Caco-2 (cell line): ENCODE measurements at regions not wholly inside any gene's neighbourhood (a gene's known extent, or its start where the extent isn't known, plus 50 kb on each side); places are given as distances from the start of the nearest gene placed in this dataset.

Experiments
- BruUV-seq: library from RNA; stranded (reverse); fragments of 400-500 nt; replicated peaks from 2 replicates; lab custom pipeline; 2021; lab: Mats Ljungman, UMichigan
- CTCF ChIA-PET: fragments of 300-600 bp; sonication (Branson Sonifier 250); formaldehyde crosslinking; loops from one replicate; lab custom pipeline; 2022; ENCODE audit warnings: antibody characterized with exemption; lab: Charles Lee
- POLR2A ChIA-PET: fragments of 300-600 bp; sonication (Branson Sonifier 250); formaldehyde crosslinking; loops from one replicate; lab custom pipeline; 2022; ENCODE audit warnings: antibody characterized with exemption; lab: Charles Lee
- DNase-seq, 2 experiments: peaks; one replicate each; pipeline versions ENCODE4 v3.0.0 to v3.0.0-alpha.2; 2020 to 2022
- H3K27me3 ChIP-seq: replicated peaks from 2 replicates; pipeline ENCODE4 v1.6.0; 2011; ENCODE audit warnings: low read length; ENCODE audit not compliant: control insufficient read depth, insufficient read depth
- H3K36me3 ChIP-seq: 2 replicates; pipeline ENCODE4 v1.5.1; 2011; ENCODE audit warnings: low read length; ENCODE audit not compliant: control insufficient read depth, insufficient read depth
- H3K4me1 ChIP-seq: fragments of 250-450 bp; sonication (Bioruptor Pico); 2 replicates; pipeline ENCODE4 v1.5.1; 2020; ENCODE audit warnings: mild to moderate bottlenecking
- H3K4me3 ChIP-seq: 2 replicates; pipeline ENCODE4 v1.5.1; 2011; ENCODE audit warnings: low read depth, mild to moderate bottlenecking, control low read depth, low read length
- H3K9me3 ChIP-seq: fragments of 250-450 bp; sonication (Bioruptor Pico); 2 replicates; pipeline ENCODE4 v1.5.1; 2020; ENCODE audit warnings: mild to moderate bottlenecking, moderate library complexity
- H3K27ac Mint-ChIP-seq: one replicate; pipeline ENCODE4 v1.8.0; 2022; ENCODE audit warnings: mixed read lengths; ENCODE audit not compliant: unreplicated experiment
- H3K27me3 Mint-ChIP-seq: one replicate; pipeline ENCODE4 v1.8.0; 2022; ENCODE audit warnings: mixed read lengths; ENCODE audit not compliant: insufficient read depth, unreplicated experiment
- H3K36me3 Mint-ChIP-seq: one replicate; pipeline ENCODE4 v1.8.0; 2022; ENCODE audit warnings: mild to moderate bottlenecking, mixed read lengths; ENCODE audit not compliant: insufficient read depth, unreplicated experiment
- H3K4me1 Mint-ChIP-seq: one replicate; pipeline ENCODE4 v1.8.0; 2022; ENCODE audit warnings: low read depth, mixed read lengths; ENCODE audit not compliant: unreplicated experiment
- H3K4me3 Mint-ChIP-seq: one replicate; pipeline ENCODE4 v1.8.0; 2022; ENCODE audit warnings: mild to moderate bottlenecking, moderate library complexity, mixed read lengths; ENCODE audit not compliant: unreplicated experiment
- H3K9me3 Mint-ChIP-seq: one replicate; pipeline ENCODE4 v1.8.0; 2022; ENCODE audit warnings: mixed read lengths; ENCODE audit not compliant: unreplicated experiment
- intact Hi-C: fragments of 100-400 bp; cut with micrococcal nuclease; formaldehyde crosslinking; loops from one replicate; pipeline ENCODE4 v1.10.0; 2022; ENCODE audit not compliant: unreplicated experiment
- TF ChIP-seq, protein P1 (sequence below), 2 experiments: fragments of 200-600 bp in 1 of 2; IDR thresholded peaks; 1 replicate in 1 of 2; 2 replicates in 1 of 2; pipeline versions ENCODE4 v1.5.1 to v1.8.0; 2011 to 2022; ENCODE audit warnings: antibody characterized with exemption in 1 of 2, control low read depth in 1 of 2, inconsistent platforms in 1 of 2, low read depth in 1 of 2, low read length in 1 of 2, mild to moderate bottlenecking in 1 of 2, moderate library complexity in 1 of 2; ENCODE audit not compliant: insufficient read depth in 1 of 2, severe bottlenecking in 1 of 2, unreplicated experiment in 1 of 2

DNA sequence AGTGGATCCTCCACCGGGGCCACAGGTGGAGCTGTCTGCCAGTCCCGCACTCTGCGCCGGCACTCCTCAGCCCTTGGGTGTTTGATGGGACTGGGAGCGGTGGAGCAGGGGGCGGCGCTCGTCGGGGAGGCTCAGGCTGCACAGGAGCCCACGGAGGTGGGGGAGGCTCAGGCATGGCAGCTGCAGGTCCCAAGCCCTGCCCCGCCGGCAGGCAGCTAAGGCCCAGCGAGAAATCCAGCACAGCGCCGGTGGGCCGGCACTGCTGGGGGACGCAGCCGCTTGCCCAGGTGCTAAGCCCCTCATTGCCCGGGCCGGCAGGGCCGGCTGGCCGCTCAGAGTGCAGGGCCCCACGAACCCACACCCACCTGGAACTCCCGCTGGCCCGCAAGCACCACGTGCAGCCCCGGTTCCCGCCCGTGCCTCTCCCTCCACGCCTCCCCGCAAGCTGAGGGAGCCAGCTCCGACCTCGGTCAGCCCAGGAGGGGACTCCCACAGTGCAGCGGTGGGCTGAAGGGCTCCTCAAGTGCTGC, 286.4 kb downstream of the RBM26 start:
- Mint-ChIP-seq H3K4me1 (no peaks in the 10 kb centered on the region), H3K9me3 (no peaks in the 10 kb centered on the region), H3K27me3 (peaks cover 14% of the 10 kb centered on the region), H3K4me3 (no peak overlapping the region), H3K36me3 (no peaks in the 10 kb centered on the region), H3K27ac (no peak overlapping the region)
- BruUV-seq, result no TSS peak
- Histone ChIP-seq H3K4me1 (no peaks in the 10 kb centered on the region), H3K4me3 (no peak overlapping the region), H3K27me3 (no peaks in the 10 kb centered on the region), H3K36me3 (no peaks in the 10 kb centered on the region), H3K9me3 (no peaks in the 10 kb centered on the region)
- TF ChIP-seq, protein P1, sequence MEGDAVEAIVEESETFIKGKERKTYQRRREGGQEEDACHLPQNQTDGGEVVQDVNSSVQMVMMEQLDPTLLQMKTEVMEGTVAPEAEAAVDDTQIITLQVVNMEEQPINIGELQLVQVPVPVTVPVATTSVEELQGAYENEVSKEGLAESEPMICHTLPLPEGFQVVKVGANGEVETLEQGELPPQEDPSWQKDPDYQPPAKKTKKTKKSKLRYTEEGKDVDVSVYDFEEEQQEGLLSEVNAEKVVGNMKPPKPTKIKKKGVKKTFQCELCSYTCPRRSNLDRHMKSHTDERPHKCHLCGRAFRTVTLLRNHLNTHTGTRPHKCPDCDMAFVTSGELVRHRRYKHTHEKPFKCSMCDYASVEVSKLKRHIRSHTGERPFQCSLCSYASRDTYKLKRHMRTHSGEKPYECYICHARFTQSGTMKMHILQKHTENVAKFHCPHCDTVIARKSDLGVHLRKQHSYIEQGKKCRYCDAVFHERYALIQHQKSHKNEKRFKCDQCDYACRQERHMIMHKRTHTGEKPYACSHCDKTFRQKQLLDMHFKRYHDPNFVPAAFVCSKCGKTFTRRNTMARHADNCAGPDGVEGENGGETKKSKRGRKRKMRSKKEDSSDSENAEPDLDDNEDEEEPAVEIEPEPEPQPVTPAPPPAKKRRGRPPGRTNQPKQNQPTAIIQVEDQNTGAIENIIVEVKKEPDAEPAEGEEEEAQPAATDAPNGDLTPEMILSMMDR (IDR thresholded peaks at IDR 0.05; ENCODE audit: insufficient read depth in 1 of 2, low read depth in 1 of 2, low read length in 1 of 2, severe bottlenecking in 1 of 2, unreplicated experiment in 1 of 2), result no peak
- ChIA-PET POLR2A (no interaction called here), CTCF (no interaction called here)
- DNase-seq, result peak in 1 of 2 experiments; percentile 36
- intact Hi-C loops, result no loop called here

DNA sequence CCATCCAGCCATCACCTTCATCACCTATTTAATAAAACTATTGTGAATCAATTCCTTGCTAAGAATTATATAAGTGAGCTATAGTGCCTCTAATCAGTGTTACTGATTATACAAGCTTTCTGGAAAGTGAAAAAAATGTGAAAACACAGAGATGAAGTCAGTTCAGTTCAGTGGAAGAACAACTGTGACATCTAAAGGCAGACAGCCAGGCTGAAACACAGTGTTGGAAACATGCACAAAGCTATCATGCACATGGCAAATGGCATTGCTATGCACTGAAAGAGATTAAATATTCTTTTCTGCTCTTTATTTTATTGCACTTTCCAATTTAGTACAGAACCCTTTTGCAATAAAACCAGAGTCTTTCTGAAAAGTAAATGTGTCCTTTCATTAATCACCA, 294.0 kb downstream of the RBM26 start:
- Mint-ChIP-seq H3K4me3 (no peak overlapping the region), H3K36me3 (no peaks in the 10 kb centered on the region), H3K27me3 (peaks cover 9% of the 10 kb centered on the region), H3K9me3 (no peaks in the 10 kb centered on the region), H3K27ac (no peak overlapping the region), H3K4me1 (no peaks in the 10 kb centered on the region)
- DNase-seq, result no peak
- no peak overlapping the region for H3K4me3 ChIP-seq
- BruUV-seq, result no TSS peak
- no peaks in the 10 kb centered on the region for H3K4me1 ChIP-seq
- H3K36me3 ChIP-seq, result no peaks in the 10 kb centered on the region
- H3K27me3 ChIP-seq, result no peaks in the 10 kb centered on the region
- intact Hi-C loops, result no loop called here
- TF ChIP-seq, protein P1 (IDR thresholded peaks at IDR 0.05; ENCODE audit: insufficient read depth in 1 of 2, low read depth in 1 of 2, low read length in 1 of 2, severe bottlenecking in 1 of 2, unreplicated experiment in 1 of 2), result no peak
- CTCF ChIA-PET, result no interaction called here
- H3K9me3 ChIP-seq, result no peaks in the 10 kb centered on the region
- POLR2A ChIA-PET, result no interaction called here

DNA sequence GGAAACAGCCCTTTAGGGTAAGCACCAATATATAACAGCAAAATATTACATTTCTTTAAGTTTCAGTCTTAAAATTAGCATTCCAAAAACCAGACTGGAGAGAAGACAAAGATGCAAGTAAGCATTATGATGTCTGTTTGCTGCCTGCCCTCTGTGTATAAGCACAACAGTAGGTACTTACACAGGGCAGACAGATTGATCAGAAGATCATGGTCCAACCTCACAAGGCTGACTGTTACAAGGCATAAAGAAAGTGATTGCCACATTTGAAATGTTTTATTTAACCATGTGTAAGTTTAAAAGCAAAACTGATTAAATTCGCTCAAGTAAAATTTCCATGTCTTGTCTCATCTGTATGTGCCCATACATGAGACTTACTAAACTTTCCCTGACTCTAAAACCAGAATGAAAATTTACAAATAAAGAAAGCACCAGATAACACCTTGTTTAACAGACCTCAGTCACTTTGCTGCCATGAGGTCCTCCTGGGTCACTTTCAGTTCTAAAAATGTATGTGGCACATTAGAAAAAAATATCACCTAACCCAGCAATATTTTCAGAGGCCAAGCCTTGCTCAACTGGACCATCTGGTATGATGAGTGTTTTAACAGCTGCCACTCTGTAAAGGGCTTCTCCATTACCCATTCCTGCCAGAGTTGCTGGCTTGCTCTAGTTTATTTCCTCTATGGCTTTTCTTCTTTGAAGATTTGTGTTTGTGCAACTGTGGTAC, 297.0 kb downstream of the RBM26 start:
- Mint-ChIP-seq H3K4me1 (no peaks in the 10 kb centered on the region), H3K27me3 (peaks cover 11% of the 10 kb centered on the region), H3K36me3 (no peaks in the 10 kb centered on the region), H3K4me3 (no peak overlapping the region), H3K9me3 (no peaks in the 10 kb centered on the region), H3K27ac (no peak overlapping the region)
- ChIA-PET CTCF (no interaction called here), POLR2A (no interaction called here)
- H3K4me1 ChIP-seq, result no peaks in the 10 kb centered on the region
- H3K27me3 ChIP-seq, result no peaks in the 10 kb centered on the region
- H3K36me3 ChIP-seq, result no peaks in the 10 kb centered on the region
- TF ChIP-seq, protein P1 (IDR thresholded peaks at IDR 0.05; ENCODE audit: insufficient read depth in 1 of 2, low read depth in 1 of 2, low read length in 1 of 2, severe bottlenecking in 1 of 2, unreplicated experiment in 1 of 2), result no peak
- no peak for DNase-seq
- BruUV-seq, result no TSS peak
- intact Hi-C loops, result no loop called here
- no peaks in the 10 kb centered on the region for H3K9me3 ChIP-seq
- H3K4me3 ChIP-seq, result no peak overlapping the region
